Osteoblast (primary cell): ENCODE measurements at regions not wholly inside any gene's neighbourhood (a gene's known extent, or its start where the extent isn't known, plus 50 kb on each side); places are given as distances from the start of the nearest gene placed in this dataset.
A peak's percentile ranks its signal among the peaks of the same experiment; 100 is the strongest.

Experiments used
- DNase-seq: peaks from one replicate; pipeline ENCODE4 v3.0.0; 2011; ENCODE audit warnings: low spot score, mixed read lengths; ENCODE audit not compliant: insufficient read length; ENCODE audit errors: missing footprints
- H2AFZ ChIP-seq: 2 replicates; pipeline ENCODE4 v1.6.0; 2011; ENCODE audit warnings: mild to moderate bottlenecking, low read length
- H3K27ac ChIP-seq: 2 replicates; pipeline ENCODE4 v1.5.1; 2011; ENCODE audit warnings: mild to moderate bottlenecking, low read depth, low read length, moderate library complexity
- H3K27me3 ChIP-seq: 2 replicates; pipeline ENCODE4 v1.6.0; 2012; ENCODE audit warnings: mild to moderate bottlenecking, control low read depth, inconsistent platforms, low read length, moderate library complexity; ENCODE audit not compliant: insufficient read depth
- H3K36me3 ChIP-seq: 2 replicates; pipeline ENCODE4 v1.5.1; 2011; ENCODE audit warnings: mild to moderate bottlenecking, low read length, control low read depth, moderate library complexity; ENCODE audit not compliant: insufficient read depth
- H3K4me1 ChIP-seq: 2 replicates; pipeline ENCODE4 v1.5.1; 2011; ENCODE audit warnings: mild to moderate bottlenecking, low read length, control low read depth, moderate library complexity; ENCODE audit not compliant: insufficient read depth
- H3K4me2 ChIP-seq: 2 replicates; pipeline ENCODE4 v1.6.0; 2011; ENCODE audit warnings: mild to moderate bottlenecking, low read length; ENCODE audit not compliant: insufficient read depth
- H3K4me3 ChIP-seq: fragments of 200-600 bp; sonication (generic); 3 replicates; pipeline ENCODE4 v1.5.1; 2012; ENCODE audit warnings: mild to moderate bottlenecking, low read length, inconsistent platforms; ENCODE audit not compliant: insufficient read depth
- H3K79me2 ChIP-seq: 2 replicates; pipeline ENCODE4 v1.6.0; 2012; ENCODE audit warnings: mild to moderate bottlenecking, low read length, control low read depth, inconsistent platforms; ENCODE audit not compliant: insufficient read depth
- H3K9me3 ChIP-seq: 2 replicates; pipeline ENCODE4 v1.5.1; 2011; ENCODE audit warnings: low read depth, low read length, control low read depth
- H4K20me1 ChIP-seq: 2 replicates; pipeline ENCODE4 v1.6.0; 2012; ENCODE audit warnings: mild to moderate bottlenecking, low read length, control low read depth; ENCODE audit not compliant: insufficient read depth
- TF ChIP-seq, protein P1 (sequence below): IDR thresholded peaks from 2 replicates; pipeline ENCODE4 v1.5.1; 2011; ENCODE audit warnings: mild to moderate bottlenecking, low read depth, low read length, moderate library complexity; ENCODE audit errors: extremely low read depth

DNA sequence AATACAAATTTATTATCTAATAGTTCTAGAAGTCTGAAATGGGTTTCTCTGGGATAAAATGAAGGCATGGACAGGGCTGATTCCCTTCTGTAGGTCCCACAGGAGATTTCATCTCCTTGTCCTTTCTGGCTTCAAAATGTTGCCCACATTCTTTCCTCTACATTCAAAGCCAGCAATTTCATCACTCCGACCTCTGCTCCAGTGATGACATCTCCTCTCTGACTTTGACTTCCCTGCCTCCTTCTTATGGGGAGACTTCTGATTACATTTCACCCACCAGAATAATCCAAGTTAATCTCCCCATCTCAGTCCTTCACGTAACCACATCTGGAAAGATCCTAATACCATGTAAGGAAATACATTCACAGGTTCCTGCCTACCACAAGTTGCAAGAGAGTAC, 358.0 kb upstream of the C1orf87 start:
- Histone ChIP-seq H3K27me3 (no peaks in the 10 kb centered on the region), H3K4me3 (no peak overlapping the region), H3K4me2 (no peak overlapping the region), H3K79me2 (no peaks in the 10 kb centered on the region), H3K36me3 (no peaks in the 10 kb centered on the region), H3K9me3 (no peaks in the 10 kb centered on the region), H4K20me1 (no peaks in the 10 kb centered on the region), H3K4me1 (no peaks in the 10 kb centered on the region), H2AFZ (no peak overlapping the region), H3K27ac (no peak overlapping the region)
- TF ChIP-seq, protein P1, sequence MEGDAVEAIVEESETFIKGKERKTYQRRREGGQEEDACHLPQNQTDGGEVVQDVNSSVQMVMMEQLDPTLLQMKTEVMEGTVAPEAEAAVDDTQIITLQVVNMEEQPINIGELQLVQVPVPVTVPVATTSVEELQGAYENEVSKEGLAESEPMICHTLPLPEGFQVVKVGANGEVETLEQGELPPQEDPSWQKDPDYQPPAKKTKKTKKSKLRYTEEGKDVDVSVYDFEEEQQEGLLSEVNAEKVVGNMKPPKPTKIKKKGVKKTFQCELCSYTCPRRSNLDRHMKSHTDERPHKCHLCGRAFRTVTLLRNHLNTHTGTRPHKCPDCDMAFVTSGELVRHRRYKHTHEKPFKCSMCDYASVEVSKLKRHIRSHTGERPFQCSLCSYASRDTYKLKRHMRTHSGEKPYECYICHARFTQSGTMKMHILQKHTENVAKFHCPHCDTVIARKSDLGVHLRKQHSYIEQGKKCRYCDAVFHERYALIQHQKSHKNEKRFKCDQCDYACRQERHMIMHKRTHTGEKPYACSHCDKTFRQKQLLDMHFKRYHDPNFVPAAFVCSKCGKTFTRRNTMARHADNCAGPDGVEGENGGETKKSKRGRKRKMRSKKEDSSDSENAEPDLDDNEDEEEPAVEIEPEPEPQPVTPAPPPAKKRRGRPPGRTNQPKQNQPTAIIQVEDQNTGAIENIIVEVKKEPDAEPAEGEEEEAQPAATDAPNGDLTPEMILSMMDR = no peak
- peak; percentile 11 for DNase-seq

DNA sequence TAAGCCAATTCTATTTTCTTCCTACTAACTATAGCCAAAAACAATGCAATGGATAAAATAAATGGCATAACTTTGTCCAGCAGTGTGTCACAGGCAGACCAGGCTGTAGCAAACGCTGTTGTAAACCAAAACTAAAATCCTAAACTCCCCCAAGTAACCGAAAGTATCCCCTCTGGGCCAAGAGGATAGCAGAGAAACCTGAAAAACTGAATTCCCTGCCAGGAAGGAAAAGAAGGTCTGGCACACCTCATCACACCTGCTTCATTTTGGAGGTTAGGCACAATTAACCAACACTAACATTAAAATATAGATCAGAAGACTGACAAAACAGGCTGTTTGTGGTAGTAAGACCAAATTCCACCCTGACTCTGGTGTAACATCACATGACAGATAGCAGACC, 356.8 kb upstream of the C1orf87 start:
- Histone ChIP-seq H3K79me2 (no peaks in the 10 kb centered on the region), H4K20me1 (no peaks in the 10 kb centered on the region), H3K27me3 (no peaks in the 10 kb centered on the region), H2AFZ (no peak overlapping the region), H3K4me3 (no peak overlapping the region), H3K36me3 (no peaks in the 10 kb centered on the region), H3K27ac (no peak overlapping the region), H3K9me3 (no peaks in the 10 kb centered on the region), H3K4me1 (no peaks in the 10 kb centered on the region), H3K4me2 (no peak overlapping the region)
- DNase-seq = no peak
- TF ChIP-seq, protein P1 = no peak

DNA sequence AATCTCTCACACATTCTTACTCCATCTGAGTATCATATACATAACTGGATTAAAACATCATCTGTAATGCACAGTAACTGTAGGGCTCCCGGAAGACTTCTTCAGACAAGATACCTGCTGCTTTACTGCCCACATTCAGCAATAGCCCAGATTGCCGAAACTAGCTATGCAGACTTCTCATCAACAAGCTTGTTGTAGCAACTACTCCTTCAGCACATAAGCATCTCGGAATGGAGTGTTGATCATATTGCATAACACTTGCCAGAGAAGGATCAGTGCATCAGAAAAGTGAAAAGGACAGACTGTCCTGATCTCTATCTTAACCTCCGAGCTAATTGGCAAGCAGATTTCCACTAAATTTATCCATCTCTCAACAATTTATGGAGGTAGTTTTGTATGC, 354.6 kb upstream of the C1orf87 start:
- Histone ChIP-seq H2AFZ (no peak overlapping the region), H4K20me1 (no peaks in the 10 kb centered on the region), H3K36me3 (no peaks in the 10 kb centered on the region), H3K27ac (no peak overlapping the region), H3K4me3 (no peak overlapping the region), H3K4me1 (no peaks in the 10 kb centered on the region), H3K4me2 (no peak overlapping the region), H3K79me2 (no peaks in the 10 kb centered on the region), H3K9me3 (no peaks in the 10 kb centered on the region), H3K27me3 (no peaks in the 10 kb centered on the region)
- no peak for DNase-seq
- TF ChIP-seq, protein P1 = no peak

DNA sequence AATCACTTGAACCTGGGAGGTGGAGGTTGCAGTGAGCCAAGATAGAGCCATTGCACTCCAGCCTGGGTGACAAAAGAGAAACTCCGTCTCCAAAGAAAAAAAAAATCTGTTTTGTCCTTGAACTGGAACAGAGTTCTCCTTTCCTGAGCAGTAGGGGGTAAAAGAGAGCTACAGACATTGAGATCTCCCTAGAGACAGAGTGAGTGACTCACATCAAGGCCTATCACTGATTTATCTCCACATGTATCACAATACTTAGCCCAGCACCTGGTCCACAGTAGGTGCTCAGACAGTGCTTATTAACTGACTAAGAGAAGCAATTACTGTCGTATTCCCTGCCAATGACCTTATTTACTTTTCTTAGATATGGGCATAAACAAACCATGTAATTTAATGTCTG, 354.1 kb upstream of the C1orf87 start:
- Histone ChIP-seq H3K4me2 (no peak overlapping the region), H3K4me1 (no peaks in the 10 kb centered on the region), H3K27me3 (no peaks in the 10 kb centered on the region), H4K20me1 (no peaks in the 10 kb centered on the region), H3K4me3 (no peak overlapping the region), H3K36me3 (no peaks in the 10 kb centered on the region), H3K9me3 (no peaks in the 10 kb centered on the region), H2AFZ (no peak overlapping the region), H3K79me2 (no peaks in the 10 kb centered on the region), H3K27ac (no peak overlapping the region)
- TF ChIP-seq, protein P1 = no peak
- no peak for DNase-seq
